NCI-H2107 treated with DMSO at 0.1 percent for 48 hours (cell line): ENCODE measurements at regions not wholly inside any gene's neighbourhood (a gene's known extent, or its start where the extent isn't known, plus 50 kb on each side); places are given as distances from the start of the nearest gene placed in this dataset.

Source experiments
- DNase-seq: peaks from one replicate; lab custom pipeline; 2025; ENCODE audit not compliant: unreplicated experiment; lab: John Stamatoyannopoulos, UW

- DNase-seq: no peak
Measured at GRCh38 chr16:55115506-55115905, 184.8 kb downstream of the IRX5 start.

DNA sequence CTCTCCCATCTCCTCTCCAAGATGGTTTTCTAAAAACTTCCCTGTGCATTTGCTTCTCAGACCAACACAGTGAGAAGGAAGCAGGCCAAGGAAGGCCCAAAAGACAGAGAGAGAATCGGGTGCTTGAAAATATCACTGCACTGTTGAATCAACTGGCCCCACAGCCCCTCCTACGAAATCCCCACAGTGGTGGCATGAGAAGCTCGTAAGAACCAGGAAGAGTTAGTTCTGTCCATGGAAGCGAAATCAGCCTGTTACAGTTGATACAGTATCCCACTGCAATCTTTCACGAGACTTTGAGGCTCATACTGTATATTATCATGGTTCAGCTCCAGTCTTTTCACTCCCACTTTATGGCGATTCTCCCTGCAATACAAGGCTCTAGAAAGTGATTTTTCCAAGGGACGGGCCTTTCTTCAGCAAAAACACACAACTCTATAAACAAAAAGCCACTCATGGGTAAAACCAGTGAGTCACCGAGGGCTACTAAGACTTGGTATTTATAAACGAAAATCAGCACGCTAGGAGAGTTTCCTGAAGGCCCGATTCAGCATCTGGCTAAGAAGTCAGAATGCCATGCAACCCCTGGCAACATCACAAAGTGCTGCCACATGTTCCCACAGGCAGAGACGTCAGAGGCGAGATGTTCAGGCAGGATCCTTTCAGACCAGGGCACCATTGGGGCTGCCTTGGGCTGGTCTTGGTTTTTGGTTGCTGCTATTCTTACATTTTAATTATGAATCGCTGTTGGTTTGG is 185.7 kb downstream of the IRX5 start:
- no peak for DNase-seq

DNA sequence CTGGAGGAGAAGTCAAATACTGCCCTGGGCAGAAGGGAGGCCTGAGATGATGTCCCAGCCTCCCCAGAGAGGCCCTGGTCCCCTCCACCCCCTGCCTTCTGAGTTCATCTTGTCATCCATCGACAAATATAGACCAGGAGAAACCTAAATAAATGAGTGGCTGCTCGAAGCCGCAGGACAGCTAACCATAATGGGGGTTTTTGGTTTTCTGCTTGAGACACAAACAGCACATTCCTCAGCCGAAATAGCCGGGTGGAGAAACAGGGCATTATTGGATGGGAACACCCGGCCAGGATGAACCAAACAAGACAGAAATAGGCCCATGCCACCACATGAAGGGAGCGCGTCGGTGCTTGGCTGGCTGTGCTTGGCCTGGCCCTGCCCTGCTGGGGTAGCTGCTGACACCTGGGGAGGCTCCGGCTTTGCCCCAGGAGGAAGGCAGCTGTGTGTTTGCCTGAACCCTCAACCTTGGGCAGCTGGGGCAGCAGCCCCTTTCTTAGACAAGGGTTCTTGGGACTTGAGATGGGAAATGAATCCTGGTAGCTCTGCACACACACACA is 188.1 kb downstream of the IRX5 start:
- DNase-seq: no peak

GRCh38 chr16:55120408-55120807 is 189.7 kb downstream of the IRX5 start:
- no peak for DNase-seq

DNA sequence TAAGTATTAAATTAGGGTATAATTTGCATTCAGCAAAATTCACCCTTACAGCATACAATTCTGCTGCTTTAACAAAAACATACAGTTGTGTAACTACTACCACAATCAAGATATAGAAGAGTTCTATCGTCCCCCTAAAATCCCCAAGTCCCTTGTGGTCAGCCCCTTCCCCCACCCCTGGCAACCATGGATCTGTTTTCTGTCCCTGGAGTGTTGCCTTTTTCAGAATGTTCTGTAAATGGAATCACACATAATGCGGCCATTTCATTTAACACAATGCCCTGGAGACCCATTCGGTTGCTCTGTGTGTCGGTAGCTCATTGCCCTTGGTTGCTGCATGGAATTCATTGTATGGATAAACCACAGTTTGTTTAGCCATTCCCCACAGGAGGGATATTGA is 190.2 kb downstream of the IRX5 start:
- no peak for DNase-seq

GRCh38 chr16:55123652-55124051 is 193.0 kb downstream of the IRX5 start:
- DNase-seq: no peak

- DNase-seq: no peak
Measured at GRCh38 chr16:55125818-55126385, 195.2 kb downstream of the IRX5 start.

DNA sequence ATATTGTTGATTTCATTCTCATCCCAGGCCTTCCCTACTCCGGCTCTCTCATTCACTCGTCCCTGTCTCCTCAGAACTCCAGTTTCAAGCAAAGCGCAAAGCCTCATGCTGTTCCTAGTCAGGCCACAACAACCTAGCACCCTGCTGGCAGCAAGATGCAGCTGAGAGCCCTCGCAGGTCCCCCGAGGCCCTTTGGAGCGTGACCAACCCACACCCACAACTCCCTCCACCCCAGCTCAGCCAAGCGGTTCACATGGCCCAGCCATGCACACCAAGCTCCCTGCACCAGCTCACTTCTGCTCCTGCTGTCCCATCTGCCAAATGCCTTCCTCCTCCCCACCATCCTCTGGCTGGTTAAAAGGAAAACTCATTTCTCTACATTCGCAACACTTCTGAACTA is 195.8 kb downstream of the IRX5 start:
- DNase-seq: no peak

DNA sequence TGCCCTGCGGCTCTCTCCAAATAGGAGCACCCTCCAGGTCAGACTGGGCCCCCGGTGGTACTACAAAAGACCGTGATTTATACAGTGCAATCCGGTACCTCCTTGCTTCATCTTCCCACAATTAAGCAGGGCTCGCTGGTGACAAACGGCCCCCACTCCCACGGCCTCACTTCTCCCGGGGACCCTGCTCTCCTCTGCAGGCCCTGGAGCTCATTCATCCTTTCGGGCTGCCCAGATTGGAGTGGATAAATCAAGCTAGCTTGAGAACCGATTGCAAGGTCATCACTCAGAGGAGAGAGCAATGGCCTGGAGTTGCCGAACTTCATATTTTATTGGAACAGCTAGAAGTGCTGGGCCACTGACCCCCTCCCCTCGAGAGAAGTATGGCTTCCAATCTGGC is 193.5 kb upstream of the IRX6 start:
- no peak for DNase-seq

DNA sequence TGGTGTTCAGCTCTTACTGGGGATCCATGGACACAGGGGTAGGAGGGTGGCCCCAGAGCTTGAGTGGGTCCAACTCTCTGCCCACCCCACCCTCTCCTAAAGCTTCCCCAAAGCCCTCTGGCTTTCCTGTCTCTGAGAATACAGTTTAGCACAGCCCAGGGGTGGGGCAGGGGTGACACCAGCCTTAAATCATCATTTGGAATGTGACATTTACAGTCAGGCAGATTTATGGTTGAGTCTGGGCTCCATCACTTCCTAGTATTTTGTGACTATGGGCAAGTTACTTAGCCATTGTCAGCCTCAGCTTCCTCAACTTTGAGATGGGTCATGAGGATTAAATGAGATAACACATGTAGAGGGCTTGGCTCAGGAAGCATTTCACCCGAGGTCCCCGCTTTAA is 193.1 kb upstream of the IRX6 start:
- no peak for DNase-seq

- DNase-seq: no peak
Measured at GRCh38 chr16:55133654-55134053, 190.3 kb upstream of the IRX6 start.

DNA sequence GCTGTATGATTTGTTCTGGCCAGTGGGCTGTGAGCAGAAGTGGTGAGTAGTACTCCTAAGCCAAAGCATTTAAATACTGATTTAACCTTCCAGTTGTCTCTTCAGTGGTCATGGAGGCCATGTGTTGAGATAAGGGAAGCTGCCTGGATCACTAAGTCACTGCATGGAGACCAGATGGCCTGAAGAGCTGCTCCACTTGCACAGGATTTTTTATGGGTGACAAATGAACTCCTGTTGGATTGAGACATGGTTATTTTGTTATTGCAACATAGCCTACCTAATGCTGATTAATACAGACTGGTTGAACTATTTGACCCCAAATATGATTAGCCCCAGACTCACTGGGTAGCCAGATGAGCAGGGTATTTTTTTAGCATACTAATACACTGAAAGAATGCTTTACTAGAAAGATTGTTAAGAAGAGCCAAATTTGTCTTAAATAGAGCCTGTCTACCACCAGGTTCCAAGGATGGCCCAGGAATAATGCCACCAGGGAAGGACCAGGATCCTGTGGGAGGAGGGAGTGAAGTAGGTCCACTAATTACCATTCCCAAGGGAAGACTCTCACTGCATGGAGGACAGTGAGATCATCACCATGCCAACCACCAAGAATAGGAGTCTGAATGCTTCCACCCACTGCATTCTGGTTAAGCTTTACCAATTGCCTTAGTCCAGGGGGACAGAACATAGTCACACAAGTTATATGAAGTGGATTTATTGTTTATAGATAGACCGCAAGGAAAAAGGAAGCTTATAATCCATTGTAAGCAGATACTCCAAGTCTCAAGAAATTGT is 187.4 kb upstream of the IRX6 start:
- no peak for DNase-seq

DNA sequence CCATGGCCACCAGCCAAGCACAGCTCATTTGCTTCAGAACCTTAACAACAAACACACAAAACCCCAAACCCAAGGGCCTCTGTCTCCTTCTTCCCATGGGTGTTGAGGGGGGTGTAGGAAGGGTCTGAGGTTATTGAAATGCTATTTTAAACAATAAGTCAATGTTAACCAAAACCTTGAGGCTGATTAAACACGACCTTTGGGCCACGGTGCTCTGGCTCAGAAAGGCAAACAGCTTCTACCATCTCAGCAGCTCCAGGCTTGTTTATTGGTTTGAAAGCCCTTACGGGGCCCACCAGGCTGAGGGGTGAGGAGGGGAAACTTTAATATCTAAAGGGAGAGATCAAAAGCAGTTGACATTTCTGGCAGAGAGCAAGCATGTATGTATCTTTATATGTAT is 185.7 kb upstream of the IRX6 start:
- no peak for DNase-seq

GRCh38 chr16:55142405-55142804 is 181.6 kb upstream of the IRX6 start:
- no peak for DNase-seq

- no peak for DNase-seq
Measured at GRCh38 chr16:55144651-55145050, 179.4 kb upstream of the IRX6 start.

GRCh38 chr16:55145771-55146603 is 178.0 kb upstream of the IRX6 start:
- no peak for DNase-seq

GRCh38 chr16:55146966-55147365 is 177.0 kb upstream of the IRX6 start:
- DNase-seq: no peak

GRCh38 chr16:55147396-55147795 is 176.6 kb upstream of the IRX6 start:
- DNase-seq: no peak

GRCh38 chr16:55149622-55150021 is 174.4 kb upstream of the IRX6 start:
- DNase-seq: no peak

- no peak for DNase-seq
Measured at GRCh38 chr16:55151561-55152305, 172.3 kb upstream of the IRX6 start.
